ACC112 (cell line): ENCODE measurements at regions not wholly inside any gene's neighbourhood (a gene's known extent, or its start where the extent isn't known, plus 50 kb on each side); places are given as distances from the start of the nearest gene placed in this dataset.

ENCODE experiments used
- H2AFZ ChIP-seq: fragments of 200-600 bp; sonication (generic); one replicate; pipeline ENCODE4 v1.6.0; 2017; ENCODE audit warnings: antibody characterized with exemption, low read length; ENCODE audit not compliant: unreplicated experiment
- H3K27ac ChIP-seq: fragments of 200-600 bp; sonication (generic); 2 replicates; pipeline ENCODE4 v1.5.1; 2014; ENCODE audit warnings: low read depth, mild to moderate bottlenecking, antibody characterized with exemption, low read length, moderate library complexity
- H3K27me3 ChIP-seq: fragments of 200-600 bp; sonication (generic); 2 replicates; pipeline ENCODE4 v1.6.1; 2014; ENCODE audit warnings: mild to moderate bottlenecking, antibody characterized with exemption, low read length, moderate library complexity, mixed read lengths; ENCODE audit not compliant: insufficient read depth
- H3K36me3 ChIP-seq: fragments of 200-600 bp; sonication (generic); 2 replicates; pipeline ENCODE4 v1.6.1; 2016; ENCODE audit warnings: mild to moderate bottlenecking, antibody characterized with exemption, low read length, moderate library complexity, mixed read lengths; ENCODE audit not compliant: insufficient read depth
- H3K4me1 ChIP-seq: fragments of 200-600 bp; sonication (generic); one replicate; pipeline ENCODE4 v1.6.1; 2016; ENCODE audit warnings: low read length, mixed read lengths; ENCODE audit not compliant: insufficient read depth, unreplicated experiment, control insufficient read depth
- H3K4me3 ChIP-seq: fragments of 200-600 bp; sonication (generic); 2 replicates; pipeline ENCODE4 v1.5.1; 2014; ENCODE audit warnings: mild to moderate bottlenecking, low read depth, low read length
- H3K79me2 ChIP-seq: fragments of 200-600 bp; sonication (generic); one replicate; pipeline ENCODE4 v1.6.0; 2016; ENCODE audit warnings: low read length; ENCODE audit not compliant: control insufficient read depth, unreplicated experiment, insufficient read depth

GRCh38 chr22:48459259-48459658, 1368.4 kb downstream of the BRD1 start:
- no peaks in the 10 kb centered on the region for H3K27me3 ChIP-seq
- H3K4me3 ChIP-seq: no peak overlapping the region

GRCh38 chr22:48456449-48456848, 1371.2 kb downstream of the BRD1 start:
- Histone ChIP-seq H3K4me3 (no peak overlapping the region), H3K27me3 (no peaks in the 10 kb centered on the region), H3K27ac (no peak overlapping the region)

More at GRCh38 chr22:48459259-48459658, 1368.4 kb downstream of the BRD1 start:
- Histone ChIP-seq H3K27ac (no peak overlapping the region), H3K79me2 (no peaks in the 10 kb centered on the region), H2AFZ (no peak overlapping the region), H3K36me3 (no peaks in the 10 kb centered on the region), H3K4me1 (no peaks in the 10 kb centered on the region)

DNA sequence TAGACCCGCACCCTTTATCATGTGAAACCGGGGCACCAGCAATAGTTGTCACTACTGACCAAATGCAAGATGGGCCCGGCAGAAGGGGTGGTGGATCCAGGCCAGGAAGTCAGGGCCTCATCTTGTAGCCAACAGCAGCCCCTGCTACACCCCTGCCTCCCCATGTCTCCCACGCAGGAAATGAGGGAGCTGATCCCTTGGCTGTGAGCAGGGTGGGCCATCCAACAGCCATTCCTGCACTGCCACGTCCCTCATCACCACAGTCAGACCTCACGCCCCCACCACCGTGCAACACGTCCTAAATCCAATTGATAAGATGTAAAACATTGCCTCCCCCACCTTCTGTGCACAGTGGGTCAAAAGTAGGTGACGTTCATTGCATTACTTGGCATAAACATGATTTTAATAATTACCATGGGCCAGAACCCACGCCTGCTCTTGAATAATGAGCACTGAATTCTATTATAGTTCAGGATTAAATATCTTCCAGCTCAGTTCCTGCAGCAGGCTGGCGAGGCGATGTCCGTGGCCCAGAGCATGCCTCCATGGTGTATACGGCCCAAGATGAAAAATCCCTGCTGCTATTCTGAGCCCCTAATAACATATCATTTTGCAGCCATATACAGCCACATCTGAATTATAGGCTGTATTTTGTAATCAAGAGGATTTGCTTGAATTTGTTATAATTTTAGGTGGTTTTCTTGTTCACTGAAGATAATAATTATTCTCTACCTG, 1373.8 kb downstream of the BRD1 start:
- no peak overlapping the region for H3K27ac ChIP-seq
- H3K79me2 ChIP-seq: no peaks in the 10 kb centered on the region
- no peaks in the 10 kb centered on the region for H3K36me3 ChIP-seq
- H3K4me1 ChIP-seq: no peaks in the 10 kb centered on the region
- no peaks in the 10 kb centered on the region for H3K27me3 ChIP-seq
- no peak overlapping the region for H3K4me3 ChIP-seq
- H2AFZ ChIP-seq: no peak overlapping the region

More at GRCh38 chr22:48456449-48456848, 1371.2 kb downstream of the BRD1 start:
- no peaks in the 10 kb centered on the region for H3K79me2 ChIP-seq
- no peaks in the 10 kb centered on the region for H3K4me1 ChIP-seq
- H2AFZ ChIP-seq: no peak overlapping the region
- no peaks in the 10 kb centered on the region for H3K36me3 ChIP-seq

- Histone ChIP-seq H3K79me2 (no peaks in the 10 kb centered on the region), H2AFZ (no peak overlapping the region), H3K4me3 (no peak overlapping the region), H3K27me3 (no peaks in the 10 kb centered on the region), H3K36me3 (no peaks in the 10 kb centered on the region), H3K4me1 (no peaks in the 10 kb centered on the region), H3K27ac (no peak overlapping the region)
Observed at GRCh38 chr22:48453171-48453570, 1374.5 kb downstream of the BRD1 start.

DNA sequence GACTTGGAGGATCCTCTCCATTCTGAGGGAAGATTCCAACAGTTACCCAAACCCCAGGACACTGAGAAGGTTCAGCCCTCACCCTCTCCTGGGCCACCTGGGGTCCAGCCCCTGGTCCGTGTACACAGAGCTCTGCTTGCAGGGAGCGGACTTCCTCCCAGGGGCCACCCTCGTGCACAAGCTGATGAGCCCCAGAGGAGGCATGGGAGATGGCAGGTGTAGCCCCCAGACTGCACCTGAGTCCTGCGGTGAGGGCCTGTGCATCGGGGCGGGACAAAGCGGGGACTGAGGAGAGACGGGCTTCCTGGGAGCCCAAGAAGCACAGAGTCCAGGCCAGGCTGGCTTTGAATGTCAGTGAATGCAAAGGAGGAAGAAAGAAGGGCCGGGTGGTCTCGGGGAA, 1374.9 kb downstream of the BRD1 start:
- H3K27me3 ChIP-seq: no peaks in the 10 kb centered on the region
- no peak overlapping the region for H2AFZ ChIP-seq
- no peaks in the 10 kb centered on the region for H3K36me3 ChIP-seq
- H3K4me1 ChIP-seq: no peaks in the 10 kb centered on the region
- H3K27ac ChIP-seq: no peak overlapping the region
- H3K79me2 ChIP-seq: no peaks in the 10 kb centered on the region
- no peak overlapping the region for H3K4me3 ChIP-seq

- Histone ChIP-seq H3K27ac (no peak overlapping the region), H3K4me1 (no peaks in the 10 kb centered on the region), H3K4me3 (no peak overlapping the region), H3K27me3 (no peaks in the 10 kb centered on the region), H3K36me3 (no peaks in the 10 kb centered on the region), H3K79me2 (no peaks in the 10 kb centered on the region), H2AFZ (no peak overlapping the region)
Observed at GRCh38 chr22:48451891-48452290, 1375.8 kb downstream of the BRD1 start.

- Histone ChIP-seq H3K4me3 (no peak overlapping the region), H3K27me3 (no peaks in the 10 kb centered on the region), H3K79me2 (no peaks in the 10 kb centered on the region), H3K27ac (no peak overlapping the region), H3K4me1 (no peaks in the 10 kb centered on the region), H3K36me3 (no peaks in the 10 kb centered on the region), H2AFZ (no peak overlapping the region)
Observed at GRCh38 chr22:48450188-48450825, 1377.4 kb downstream of the BRD1 start.

GRCh38 chr22:48449466-48450187, 1378.0 kb downstream of the BRD1 start:
- H3K27me3 ChIP-seq: no peaks in the 10 kb centered on the region

DNA sequence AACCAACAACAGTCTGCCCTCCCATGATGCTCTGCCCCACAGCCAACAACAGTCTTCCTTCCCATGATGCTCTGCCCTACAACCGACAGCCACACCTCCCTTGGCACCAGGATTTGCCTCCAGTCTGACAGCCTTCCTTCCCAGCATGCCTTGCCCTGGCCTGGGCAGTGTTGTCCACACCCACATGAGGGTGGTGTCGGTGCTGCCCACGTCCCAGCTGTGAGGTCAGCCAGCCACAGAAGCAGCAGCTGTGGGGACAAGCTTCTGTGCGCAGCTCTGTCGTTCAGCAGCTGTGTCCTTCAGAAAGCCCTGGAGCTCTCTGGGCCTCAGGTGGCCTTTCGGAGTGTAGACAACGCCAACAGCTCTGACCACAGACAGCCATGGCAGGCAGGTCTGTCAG, 1378.9 kb downstream of the BRD1 start:
- Histone ChIP-seq H3K79me2 (no peaks in the 10 kb centered on the region), H3K4me3 (no peak overlapping the region), H3K4me1 (no peaks in the 10 kb centered on the region), H3K36me3 (no peaks in the 10 kb centered on the region), H3K27ac (no peak overlapping the region), H2AFZ (no peak overlapping the region), H3K27me3 (no peaks in the 10 kb centered on the region)

More at GRCh38 chr22:48449466-48450187, 1378.0 kb downstream of the BRD1 start:
- Histone ChIP-seq H3K4me3 (no peak overlapping the region), H2AFZ (no peak overlapping the region), H3K79me2 (no peaks in the 10 kb centered on the region), H3K36me3 (no peaks in the 10 kb centered on the region), H3K4me1 (no peaks in the 10 kb centered on the region), H3K27ac (no peak overlapping the region)

- H3K36me3 ChIP-seq: no peaks in the 10 kb centered on the region
- H3K27me3 ChIP-seq: no peaks in the 10 kb centered on the region
- H2AFZ ChIP-seq: no peak overlapping the region
- H3K79me2 ChIP-seq: no peaks in the 10 kb centered on the region
- no peak overlapping the region for H3K27ac ChIP-seq
- H3K4me1 ChIP-seq: no peaks in the 10 kb centered on the region
- H3K4me3 ChIP-seq: no peak overlapping the region
Observed at GRCh38 chr22:48445113-48445827, 1382.4 kb downstream of the BRD1 start.
